ENCODE measurements at regions not wholly inside any gene's neighbourhood (a gene's known extent, or its start where the extent isn't known, plus 50 kb on each side); places are given as distances from the start of the nearest gene placed in this dataset.

DNA sequence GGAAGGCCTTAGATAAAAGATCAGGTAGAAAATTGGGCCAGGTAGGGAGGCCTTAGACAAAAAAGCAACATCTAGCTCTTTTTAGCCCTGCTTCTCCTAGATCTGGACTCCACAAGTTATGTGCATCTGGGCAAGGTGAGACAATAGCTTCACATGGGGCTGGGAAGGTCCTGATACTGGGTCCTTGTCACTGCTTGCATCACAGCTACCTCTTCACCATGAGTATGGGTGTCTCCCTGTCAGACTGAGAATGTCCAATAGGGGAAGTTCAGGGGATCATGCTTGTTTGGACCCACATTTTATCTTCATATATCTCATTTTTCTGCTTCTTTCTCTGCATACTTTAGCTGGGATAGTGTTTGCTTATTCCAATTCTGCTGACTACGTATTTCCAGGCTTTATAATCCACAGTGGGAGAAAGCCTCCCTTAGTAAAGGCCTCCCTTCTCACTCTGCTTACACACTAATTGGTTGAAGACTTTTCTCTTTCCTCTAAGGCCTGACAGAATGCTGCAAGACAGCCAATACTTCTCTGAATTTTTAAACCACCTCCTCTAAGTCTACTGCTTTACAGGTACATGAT is 189.6 kb downstream of the CYRIA start:
- Mint-ChIP-seq H3K4me1 (no peaks in the 10 kb centered on the region), H3K9me3 (peaks cover 3% of the 10 kb centered on the region), H3K27me3 (ENCODE audit: low read depth) (peaks cover 2% of the 10 kb centered on the region), H3K4me3 (no peak overlapping the region), H3K27ac (ENCODE audit: unreplicated experiment) (no peak overlapping the region), H3K36me3 (ENCODE audit: low read depth) (no peaks in the 10 kb centered on the region)
- TF ChIP-seq, protein P1, sequence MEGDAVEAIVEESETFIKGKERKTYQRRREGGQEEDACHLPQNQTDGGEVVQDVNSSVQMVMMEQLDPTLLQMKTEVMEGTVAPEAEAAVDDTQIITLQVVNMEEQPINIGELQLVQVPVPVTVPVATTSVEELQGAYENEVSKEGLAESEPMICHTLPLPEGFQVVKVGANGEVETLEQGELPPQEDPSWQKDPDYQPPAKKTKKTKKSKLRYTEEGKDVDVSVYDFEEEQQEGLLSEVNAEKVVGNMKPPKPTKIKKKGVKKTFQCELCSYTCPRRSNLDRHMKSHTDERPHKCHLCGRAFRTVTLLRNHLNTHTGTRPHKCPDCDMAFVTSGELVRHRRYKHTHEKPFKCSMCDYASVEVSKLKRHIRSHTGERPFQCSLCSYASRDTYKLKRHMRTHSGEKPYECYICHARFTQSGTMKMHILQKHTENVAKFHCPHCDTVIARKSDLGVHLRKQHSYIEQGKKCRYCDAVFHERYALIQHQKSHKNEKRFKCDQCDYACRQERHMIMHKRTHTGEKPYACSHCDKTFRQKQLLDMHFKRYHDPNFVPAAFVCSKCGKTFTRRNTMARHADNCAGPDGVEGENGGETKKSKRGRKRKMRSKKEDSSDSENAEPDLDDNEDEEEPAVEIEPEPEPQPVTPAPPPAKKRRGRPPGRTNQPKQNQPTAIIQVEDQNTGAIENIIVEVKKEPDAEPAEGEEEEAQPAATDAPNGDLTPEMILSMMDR (conservative IDR thresholded peaks at IDR 0.05): no peak
- no peak for DNase-seq (ENCODE audit: low read depth, low spot score)

DNA sequence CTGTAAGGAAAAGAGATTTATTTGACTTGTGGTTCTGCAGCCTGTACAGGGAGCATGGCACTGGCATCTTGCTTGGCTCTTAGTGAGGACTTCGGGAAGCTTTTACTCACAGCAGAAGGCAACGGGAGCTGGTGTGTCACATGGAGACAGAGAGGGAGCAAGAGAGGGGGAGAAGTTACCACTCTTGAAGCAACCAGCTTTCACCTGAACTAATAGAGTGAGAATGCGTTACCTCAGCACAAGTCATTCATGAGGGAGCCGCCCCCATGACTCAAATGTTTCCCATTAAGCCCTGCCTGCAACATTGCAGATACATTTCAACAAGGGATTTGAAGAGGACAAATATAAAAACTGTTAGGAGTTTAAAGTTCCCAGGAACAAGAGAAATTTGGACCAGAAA is 190.0 kb downstream of the CYRIA start:
- H3K9me3 Mint-ChIP-seq: no peaks in the 10 kb centered on the region
- no peak for DNase-seq (ENCODE audit: low read depth, low spot score)
- TF ChIP-seq, protein P1 (conservative IDR thresholded peaks at IDR 0.05): no peak
- H3K36me3 Mint-ChIP-seq (ENCODE audit: low read depth): no peaks in the 10 kb centered on the region
- no peaks in the 10 kb centered on the region for H3K4me1 Mint-ChIP-seq
- no peak overlapping the region for H3K27ac Mint-ChIP-seq (ENCODE audit: unreplicated experiment)
- no peak overlapping the region for H3K4me3 Mint-ChIP-seq
- peaks cover 2% of the 10 kb centered on the region for H3K27me3 Mint-ChIP-seq (ENCODE audit: low read depth)

DNA sequence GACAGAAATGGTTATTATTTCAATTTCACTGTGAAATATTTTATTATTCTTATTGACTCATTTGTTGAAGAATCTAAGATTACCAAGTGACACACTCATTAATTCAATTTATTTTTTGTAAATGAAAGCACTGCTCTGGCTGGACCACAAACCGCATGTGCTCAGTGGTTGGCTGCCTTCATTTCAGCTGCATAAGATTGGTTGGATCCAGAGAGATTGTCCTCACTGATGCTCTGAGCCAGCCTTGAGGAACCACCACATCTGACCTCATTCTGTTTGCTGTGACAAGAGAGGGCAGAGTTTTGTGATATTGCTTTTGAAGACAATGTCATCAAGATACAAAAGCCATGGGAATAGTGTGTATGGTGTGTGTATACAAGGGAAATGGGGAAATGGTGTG is 192.1 kb downstream of the CYRIA start:
- TF ChIP-seq, protein P1 (conservative IDR thresholded peaks at IDR 0.05): no peak
- H3K27ac Mint-ChIP-seq (ENCODE audit: unreplicated experiment): no peak overlapping the region
- peaks cover 2% of the 10 kb centered on the region for H3K27me3 Mint-ChIP-seq (ENCODE audit: low read depth)
- no peak for DNase-seq (ENCODE audit: low read depth, low spot score)
- no peaks in the 10 kb centered on the region for H3K9me3 Mint-ChIP-seq
- H3K4me1 Mint-ChIP-seq: no peaks in the 10 kb centered on the region
- no peak overlapping the region for H3K4me3 Mint-ChIP-seq
- H3K36me3 Mint-ChIP-seq (ENCODE audit: low read depth): no peaks in the 10 kb centered on the region

DNA sequence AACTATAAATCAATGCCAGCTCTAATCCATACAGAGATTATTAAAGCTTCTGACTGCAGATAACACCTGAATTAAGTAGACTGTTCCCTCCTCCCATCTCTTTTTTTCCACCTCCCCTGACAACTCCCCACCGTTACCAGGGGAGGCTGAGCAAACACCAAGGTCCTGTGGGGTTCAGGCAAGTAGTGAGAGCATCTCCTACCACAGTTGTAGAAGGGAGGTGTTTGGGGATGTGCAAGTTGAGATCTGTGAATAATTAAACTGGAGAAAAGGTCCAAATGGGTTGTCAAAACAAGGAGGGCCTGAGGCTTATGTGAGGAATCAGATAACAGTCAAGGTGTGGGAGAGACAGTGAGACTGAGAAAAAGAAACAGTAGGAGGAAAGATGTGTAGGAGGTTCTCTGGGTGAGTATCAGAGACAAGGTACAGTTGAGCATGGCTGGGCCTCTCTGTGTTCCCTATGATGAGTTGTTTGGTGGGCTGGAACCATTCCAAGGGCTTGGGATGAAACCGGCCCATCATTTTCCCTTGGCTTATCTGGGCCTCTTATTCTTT is 194.6 kb downstream of the CYRIA start:
- Mint-ChIP-seq H3K36me3 (ENCODE audit: low read depth) (no peaks in the 10 kb centered on the region), H3K27me3 (ENCODE audit: low read depth) (no peaks in the 10 kb centered on the region), H3K4me3 (no peak overlapping the region), H3K9me3 (no peaks in the 10 kb centered on the region), H3K27ac (ENCODE audit: unreplicated experiment) (peak overlapping the region; percentile 83), H3K4me1 (no peaks in the 10 kb centered on the region)
- DNase-seq (ENCODE audit: low read depth, low spot score): no peak
- TF ChIP-seq, protein P1 (conservative IDR thresholded peaks at IDR 0.05): no peak

DNA sequence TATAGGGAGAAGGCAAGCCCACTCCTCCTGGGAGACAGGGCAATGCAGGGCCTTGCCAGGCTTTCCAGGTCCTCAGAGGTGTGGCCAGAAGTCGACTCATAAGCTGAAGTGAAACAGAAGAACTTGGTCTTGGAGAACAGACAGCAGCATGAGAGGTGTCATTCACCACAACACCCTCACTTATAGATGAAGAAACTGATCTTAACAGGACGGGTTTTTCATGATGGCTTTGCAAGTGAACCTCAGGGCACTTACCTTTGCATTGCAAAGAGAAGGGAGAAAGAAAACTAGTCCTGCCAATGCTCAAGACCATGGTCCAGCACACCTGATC is 198.8 kb downstream of the CYRIA start:
- no peak overlapping the region for H3K27ac Mint-ChIP-seq (ENCODE audit: unreplicated experiment)
- DNase-seq (ENCODE audit: low read depth, low spot score): no peak
- H3K4me1 Mint-ChIP-seq: no peaks in the 10 kb centered on the region
- TF ChIP-seq, protein P1 (conservative IDR thresholded peaks at IDR 0.05): no peak
- H3K36me3 Mint-ChIP-seq (ENCODE audit: low read depth): no peaks in the 10 kb centered on the region
- H3K4me3 Mint-ChIP-seq: no peak overlapping the region
- H3K9me3 Mint-ChIP-seq: no peaks in the 10 kb centered on the region
- H3K27me3 Mint-ChIP-seq (ENCODE audit: low read depth): no peaks in the 10 kb centered on the region

All from neural crest cell (in vitro differentiated cells).